MCF 10A (cell line): ENCODE measurements at regions not wholly inside any gene's neighbourhood (a gene's known extent, or its start where the extent isn't known, plus 50 kb on each side); places are given as distances from the start of the nearest gene placed in this dataset.

Experiments used
- BruUV-seq: library from RNA; stranded (reverse); fragments of 400-500 nt; replicated peaks from 2 replicates; lab custom pipeline; 2021; lab: Mats Ljungman, UMichigan
- CTCF ChIA-PET: fragments of 300-600 bp; sonication (Branson Sonifier 250); formaldehyde crosslinking; extraction: SDS; loops from one replicate; lab custom pipeline; 2021; ENCODE audit warnings: antibody characterized with exemption, inconsistent platforms; lab: Yijun Ruan, JAX
- POLR2A ChIA-PET: fragments of 300-600, 350-650 bp; sonication (Branson Sonifier 250); formaldehyde crosslinking; extraction: SDS; loops from one replicate; lab custom pipeline; 2020; ENCODE audit warnings: antibody characterized with exemption, inconsistent platforms; lab: Yijun Ruan, JAX
- DNase-seq: peaks from one replicate; pipeline ENCODE4 v3.0.0-alpha.2; 2018; ENCODE audit not compliant: unreplicated experiment
- H3K27ac Mint-ChIP-seq: one replicate; pipeline ENCODE4 v1.8.0; 2022; ENCODE audit warnings: mild to moderate bottlenecking, low read depth, mixed read lengths; ENCODE audit not compliant: unreplicated experiment
- H3K27me3 Mint-ChIP-seq: one replicate; pipeline ENCODE4 v1.8.0; 2022; ENCODE audit warnings: mixed read lengths; ENCODE audit not compliant: insufficient read depth, unreplicated experiment
- H3K36me3 Mint-ChIP-seq: one replicate; pipeline ENCODE4 v1.8.0; 2022; ENCODE audit warnings: mild to moderate bottlenecking, moderate library complexity, mixed read lengths; ENCODE audit not compliant: insufficient read depth, unreplicated experiment
- H3K4me1 Mint-ChIP-seq: one replicate; pipeline ENCODE4 v1.8.0; 2022; ENCODE audit warnings: mixed read lengths; ENCODE audit not compliant: insufficient read depth, unreplicated experiment
- H3K4me3 Mint-ChIP-seq: one replicate; pipeline ENCODE4 v1.8.0; 2022; ENCODE audit warnings: mild to moderate bottlenecking, moderate library complexity, mixed read lengths; ENCODE audit not compliant: unreplicated experiment
- H3K9me3 Mint-ChIP-seq: one replicate; pipeline ENCODE4 v1.8.0; 2022; ENCODE audit warnings: mixed read lengths; ENCODE audit not compliant: unreplicated experiment
- CTCF ChIP-seq: fragments of 200-600 bp; IDR thresholded peaks from one replicate; pipeline ENCODE4 v1.8.0; 2022; ENCODE audit warnings: antibody characterized with exemption, mild to moderate bottlenecking; ENCODE audit not compliant: unreplicated experiment
- intact Hi-C: fragments of 100-400 bp; cut with micrococcal nuclease; formaldehyde crosslinking; loops from 2 replicates; pipeline ENCODE4 v1.14.1; 2022

- intact Hi-C loops, result no loop called here
- Mint-ChIP-seq H3K4me1 (no peaks in the 10 kb centered on the region), H3K9me3 (peaks cover 7% of the 10 kb centered on the region), H3K4me3 (no peak overlapping the region), H3K27me3 (peaks cover 11% of the 10 kb centered on the region), H3K36me3 (peaks cover 5% of the 10 kb centered on the region), H3K27ac (no peak overlapping the region)
- CTCF ChIA-PET, result interaction anchor here (0.6 kb wide), 1 partner anchor 200 kb away, joined by 3 read pairs; no protein-coding TSS in a partner anchor
- no peak for DNase-seq
- no TSS peak for BruUV-seq
- no peak for TF ChIP-seq CTCF
- POLR2A ChIA-PET, result no interaction called here
Measured at GRCh38 chr2:238553159-238553558, 126.4 kb downstream of the ASB1 start.

GRCh38 chr2:238554468-238555315, 128.0 kb downstream of the ASB1 start:
- peaks cover 11% of the 10 kb centered on the region for H3K27me3 Mint-ChIP-seq
- peaks cover 5% of the 10 kb centered on the region for H3K36me3 Mint-ChIP-seq
- no peak overlapping the region for H3K4me3 Mint-ChIP-seq
- no peak for TF ChIP-seq CTCF
- H3K27ac Mint-ChIP-seq, result no peak overlapping the region
- BruUV-seq, result no TSS peak
- H3K9me3 Mint-ChIP-seq, result peaks cover 7% of the 10 kb centered on the region
- no peaks in the 10 kb centered on the region for H3K4me1 Mint-ChIP-seq
- intact Hi-C loops, result no loop called here
- ChIA-PET POLR2A (interaction anchor here (1.8 kb wide), 1 partner anchor 47 kb away, joined by 4 read pairs; no protein-coding TSS in a partner anchor), CTCF (no interaction called here)
- DNase-seq, result no peak

- Mint-ChIP-seq H3K36me3 (peaks cover 11% of the 10 kb centered on the region), H3K27ac (no peak overlapping the region), H3K4me1 (peaks cover 7% of the 10 kb centered on the region), H3K27me3 (peaks cover 11% of the 10 kb centered on the region), H3K9me3 (peaks cover 7% of the 10 kb centered on the region), H3K4me3 (no peak overlapping the region)
- CTCF ChIA-PET, result interaction anchor here (1.4 kb wide), 1 partner anchor 18 kb away, joined by 5 read pairs; no protein-coding TSS in a partner anchor
- intact Hi-C loops, result no loop called here
- BruUV-seq, result no TSS peak
- POLR2A ChIA-PET, result interaction anchor here (1.8 kb wide), 1 partner anchor 46 kb away, joined by 4 read pairs; no protein-coding TSS in a partner anchor
- TF ChIP-seq CTCF, result no peak
- no peak for DNase-seq
Measured at GRCh38 chr2:238555786-238556542, 129.2 kb downstream of the ASB1 start.

GRCh38 chr2:238557431-238557830, 130.7 kb downstream of the ASB1 start:
- Mint-ChIP-seq H3K27me3 (peaks cover 11% of the 10 kb centered on the region), H3K4me1 (peaks cover 8% of the 10 kb centered on the region), H3K4me3 (no peak overlapping the region), H3K9me3 (peaks cover 7% of the 10 kb centered on the region), H3K36me3 (peaks cover 11% of the 10 kb centered on the region), H3K27ac (no peak overlapping the region)
- intact Hi-C loops, result no loop called here
- ChIA-PET CTCF (interaction anchor here (1.4 kb wide), 1 partner anchor 17 kb away, joined by 5 read pairs; no protein-coding TSS in a partner anchor), POLR2A (interaction anchor here (0.6 kb wide), 1 partner anchor 93 kb away, joined by 3 read pairs; no protein-coding TSS in a partner anchor)
- no peak for DNase-seq
- no peak for TF ChIP-seq CTCF
- BruUV-seq, result no TSS peak
